IMR-90 (cell line): ENCODE measurements at regions not wholly inside any gene's neighbourhood (a gene's known extent, or its start where the extent isn't known, plus 50 kb on each side); places are given as distances from the start of the nearest gene placed in this dataset.

ENCODE experiments used
- ATAC-seq: fragments of 200-7000 bp; cut with Tn5 transposase; 2 replicates; pipeline ENCODE4 v1.9.1; 2020; ENCODE audit warnings: low read depth, mild to moderate bottlenecking, moderate library complexity
- BruUV-seq: library from RNA; stranded (reverse); fragments of 400-500 nt; replicated peaks from 2 replicates; lab custom pipeline; 2021; lab: Mats Ljungman, UMichigan
- CTCF ChIA-PET: fragments of 300-600 bp; formaldehyde crosslinking; extraction: SDS; loops from one replicate; lab custom pipeline; 2021; ENCODE audit warnings: antibody characterized with exemption; lab: Yijun Ruan, JAX
- POLR2A ChIA-PET: fragments of 300-600 bp; sonication (Branson Sonifier 250); formaldehyde crosslinking; loops from one replicate; lab custom pipeline; 2022; ENCODE audit warnings: antibody characterized with exemption; ENCODE audit not compliant: unreplicated experiment; lab: Charles Lee
- DNase-seq: peaks from one replicate; pipeline ENCODE4 v3.0.0; 2013
- H2AFZ ChIP-seq: replicated peaks from 2 replicates; pipeline ENCODE3; 2013; ENCODE audit warnings: low read length, mild to moderate bottlenecking; ENCODE audit not compliant: poor library complexity
- H2AK5ac ChIP-seq: 2 replicates; pipeline ENCODE4 v1.6.1; 2013; ENCODE audit warnings: low read depth, low read length, inconsistent platforms
- H2AK9ac ChIP-seq: replicated peaks from 2 replicates; pipeline ENCODE3; 2013; ENCODE audit warnings: mild to moderate bottlenecking, low read depth, low read length, moderate library complexity; ENCODE audit not compliant: poor library complexity
- H2BK120ac ChIP-seq: 2 replicates; pipeline ENCODE4 v1.6.1; 2013; ENCODE audit warnings: low read depth, low read length, inconsistent platforms
- H2BK15ac ChIP-seq: 3 replicates; pipeline ENCODE4 v1.6.1; 2013; ENCODE audit warnings: low read depth, low read length, inconsistent platforms
- H2BK20ac ChIP-seq: 2 replicates; pipeline ENCODE4 v1.6.1; 2013; ENCODE audit warnings: low read depth, mild to moderate bottlenecking, inconsistent platforms, low read length, moderate library complexity
- H2BK5ac ChIP-seq: 2 replicates; pipeline ENCODE4 v1.6.1; 2013; ENCODE audit warnings: mild to moderate bottlenecking, low read depth, low read length, inconsistent platforms; ENCODE audit not compliant: poor library complexity, severe bottlenecking
- H3K14ac ChIP-seq: replicated peaks from 2 replicates; pipeline ENCODE4 v1.6.1; 2013; ENCODE audit warnings: low read depth, low read length, inconsistent platforms
- H3K18ac ChIP-seq: 2 replicates; pipeline ENCODE4 v1.6.1; 2013; ENCODE audit warnings: low read depth, low read length, control low read depth
- H3K23ac ChIP-seq: 2 replicates; pipeline ENCODE4 v1.6.1; 2013; ENCODE audit warnings: low read depth, low read length, inconsistent platforms
- H3K27ac ChIP-seq: 2 replicates; pipeline ENCODE4 v1.5.1; 2013; ENCODE audit warnings: mild to moderate bottlenecking, control low read depth, low read length; ENCODE audit not compliant: insufficient read depth
- H3K27me3 ChIP-seq: 2 replicates; pipeline ENCODE4 v1.6.1; 2013; ENCODE audit warnings: low read length; ENCODE audit not compliant: control insufficient read depth, insufficient read depth
- H3K36me3 ChIP-seq: 2 replicates; pipeline ENCODE4 v1.6.1; 2013; ENCODE audit warnings: low read length, mixed read lengths; ENCODE audit not compliant: control insufficient read depth, insufficient read depth
- H3K4ac ChIP-seq: 2 replicates; pipeline ENCODE4 v1.6.1; 2013; ENCODE audit warnings: low read depth, low read length, inconsistent platforms
- H3K4me1 ChIP-seq: 2 replicates; pipeline ENCODE4 v1.6.1; 2013; ENCODE audit warnings: low read length, mixed read lengths; ENCODE audit not compliant: control insufficient read depth, insufficient read depth
- H3K4me2 ChIP-seq: 2 replicates; pipeline ENCODE4 v1.6.1; 2013; ENCODE audit warnings: low read depth, mild to moderate bottlenecking, control low read depth, low read length, moderate library complexity
- H3K4me3 ChIP-seq: 2 replicates; pipeline ENCODE4 v1.5.1; 2013; ENCODE audit warnings: low read depth, mild to moderate bottlenecking, control low read depth, low read length, moderate library complexity; ENCODE audit not compliant: insufficient read depth
- H3K56ac ChIP-seq: 2 replicates; pipeline ENCODE4 v1.6.1; 2013; ENCODE audit warnings: low read length, inconsistent platforms; ENCODE audit not compliant: insufficient read depth; ENCODE audit errors: extremely low read depth
- H3K79me1 ChIP-seq, 2 experiments: 2 replicates each; pipeline ENCODE4 v1.6.1; 2013; ENCODE audit warnings: low read length in 2 of 2, inconsistent platforms in 1 of 2, low read depth in 1 of 2
- H3K9ac ChIP-seq: 2 replicates; pipeline ENCODE4 v1.6.1; 2013; ENCODE audit warnings: low read depth, low read length, control low read depth
- H3K9me1 ChIP-seq: 2 replicates; pipeline ENCODE4 v1.6.1; 2013; ENCODE audit warnings: low read length, inconsistent platforms; ENCODE audit not compliant: insufficient read depth
- H3K9me3 ChIP-seq: 2 replicates; pipeline ENCODE4 v1.6.1; 2013; ENCODE audit warnings: low read length; ENCODE audit not compliant: control insufficient read depth, insufficient read depth
- H4K20me1 ChIP-seq: 2 replicates; pipeline ENCODE4 v1.6.1; 2013; ENCODE audit warnings: low read length, inconsistent platforms; ENCODE audit not compliant: insufficient read depth
- H4K5ac ChIP-seq: 2 replicates; pipeline ENCODE4 v1.6.1; 2013; ENCODE audit warnings: mild to moderate bottlenecking, low read depth, low read length, control low read depth
- H4K8ac ChIP-seq, 2 experiments: 2 replicates each; pipeline ENCODE4 v1.6.1; 2013; ENCODE audit warnings: low read depth in 2 of 2, low read length in 2 of 2, control low read depth in 1 of 2, inconsistent platforms in 1 of 2
- H4K91ac ChIP-seq: 2 replicates; pipeline ENCODE4 v1.6.1; 2013; ENCODE audit warnings: low read depth, low read length, inconsistent platforms; ENCODE audit not compliant: insufficient read depth
- BHLHE40 ChIP-seq: fragments of 150-350 bp; IDR thresholded peaks from 2 replicates; pipeline ENCODE4 v1.6.1; 2016; ENCODE audit warnings: mild to moderate bottlenecking, low read depth, low read length
- CEBPB ChIP-seq: IDR thresholded peaks from 2 replicates; pipeline ENCODE4 v1.6.1; 2012; ENCODE audit warnings: low read depth, low read length, improper control_type of control experiment
- CHD1 ChIP-seq: IDR thresholded peaks from 2 replicates; pipeline ENCODE4 v1.6.1; 2012; ENCODE audit warnings: low read depth, low read length, improper control_type of control experiment
- CTCF ChIP-seq: conservative IDR thresholded peaks from 2 replicates; pipeline ENCODE4 v1.5.1; 2012; ENCODE audit warnings: mild to moderate bottlenecking, low read depth, low read length, improper control_type of control experiment
- ELK1 ChIP-seq: fragments of 150-350 bp; IDR thresholded peaks from 2 replicates; pipeline ENCODE4 v1.6.1; 2016; ENCODE audit warnings: low read depth, mild to moderate bottlenecking, low read length, moderate library complexity, borderline replicate concordance
- MAFK ChIP-seq: IDR thresholded peaks from 2 replicates; pipeline ENCODE4 v1.6.1; 2012; ENCODE audit warnings: low read depth, low read length, improper control_type of control experiment
- MAZ ChIP-seq: IDR thresholded peaks from 2 replicates; pipeline ENCODE4 v1.6.1; 2012; ENCODE audit warnings: low read depth, mild to moderate bottlenecking, low read length, improper control_type of control experiment, moderate library complexity, borderline replicate concordance
- MXI1 ChIP-seq: IDR thresholded peaks from 2 replicates; pipeline ENCODE4 v1.6.1; 2012; ENCODE audit warnings: low read depth, mild to moderate bottlenecking, low read length, moderate library complexity, borderline replicate concordance
- NFE2L2 ChIP-seq: fragments of 150-350 bp; IDR thresholded peaks from 2 replicates; pipeline ENCODE4 v1.6.1; 2016; ENCODE audit warnings: low read depth, mild to moderate bottlenecking, low read length
- POLR2A ChIP-seq: IDR thresholded peaks from 2 replicates; pipeline ENCODE4 v1.6.1; 2012; ENCODE audit warnings: mild to moderate bottlenecking, low read depth, low read length
- RAD21 ChIP-seq: IDR thresholded peaks from 2 replicates; pipeline ENCODE4 v1.6.1; 2012; ENCODE audit warnings: low read length, improper control_type of control experiment
- RCOR1 ChIP-seq: IDR thresholded peaks from 2 replicates; pipeline ENCODE4 v1.6.1; 2012; ENCODE audit warnings: mild to moderate bottlenecking, low read length, improper control_type of control experiment; ENCODE audit not compliant: insufficient replicate concordance
- SMC3 ChIP-seq: fragments of 150-350 bp; IDR thresholded peaks from 2 replicates; pipeline ENCODE4 v1.6.1; 2016; ENCODE audit warnings: low read depth, mild to moderate bottlenecking, antibody characterized with exemption, low read length, moderate library complexity
- USF2 ChIP-seq: fragments of 150-350 bp; IDR thresholded peaks from 2 replicates; pipeline ENCODE4 v1.6.1; 2017; ENCODE audit warnings: mild to moderate bottlenecking, antibody characterized with exemption, low read length, low read depth
- WGBS, 2 experiments: methylation state at CpG; one replicate each; pipeline versions ENCODE4 v1.1.5 to v1.1.7; 2013; ENCODE audit warnings: missing lambda C conversion rate in 2 of 2; ENCODE audit not compliant: insufficient read length in 1 of 2; ENCODE audit errors: extremely low coverage in 2 of 2; 5-methylcytosine and 5-hydroxymethylcytosine counted together
- dilution Hi-C: fragments of 300-500 bp; cut with HindIII; formaldehyde crosslinking; loops from one replicate; pipeline ENCODE4 v1.14.3; 2018; ENCODE audit warnings: low sequenced_read_pairs; ENCODE audit not compliant: unreplicated experiment
- in situ Hi-C: fragments of 300-500 bp; cut with MboI; formaldehyde crosslinking; loops from 3 replicates; pipeline ENCODE4 v1.14.3; 2019; ENCODE audit warnings: low sequenced_read_pairs, inconsistent platforms, mixed read lengths
- intact Hi-C: fragments of 100-400 bp; cut with micrococcal nuclease; formaldehyde crosslinking; loops from 2 replicates; pipeline ENCODE4 v1.10.0; 2022

GRCh38 chr18:78595924-78596573 is 383.6 kb upstream of the SALL3 start:
- Histone ChIP-seq H3K4me2 (no peak overlapping the region), H2AK5ac (no peak overlapping the region), H3K14ac (no peak overlapping the region), H4K20me1 (no peaks in the 10 kb centered on the region), H4K8ac (no peak overlapping the region), H3K9me3 (peaks cover 30% of the 10 kb centered on the region), H2BK15ac (no peak overlapping the region), H2BK20ac (no peak overlapping the region), H3K27ac (no peak overlapping the region), H3K4me1 (no peaks in the 10 kb centered on the region), H3K23ac (no peak overlapping the region), H3K9me1 (no peaks in the 10 kb centered on the region), H2BK5ac (no peak overlapping the region), H3K79me1 (no peaks in the 10 kb centered on the region), H3K36me3 (no peaks in the 10 kb centered on the region), H2AFZ (no peak overlapping the region), H3K4ac (no peak overlapping the region), H2AK9ac (no peak overlapping the region), H3K56ac (no peak overlapping the region), H4K91ac (no peak overlapping the region), H3K18ac (no peak overlapping the region), H4K5ac (no peak overlapping the region), H3K4me3 (no peak overlapping the region), H3K9ac (no peak overlapping the region), H2BK120ac (no peak overlapping the region), H3K27me3 (no peaks in the 10 kb centered on the region)
- ATAC-seq (no peak), DNase-seq (no peak)
- ChIA-PET POLR2A (no interaction called here), CTCF (no interaction called here)
- no CpG with 5 or more reads among the region's 9 CpGs for WGBS, 2 experiments
- BruUV-seq: no TSS peak
- TF ChIP-seq BHLHE40: no peak
- no peak for TF ChIP-seq RAD21
- TF ChIP-seq ELK1: no peak
- no peak for TF ChIP-seq MAFK
- TF ChIP-seq NFE2L2: no peak
- no peak for TF ChIP-seq CEBPB
- TF ChIP-seq SMC3: no peak
- TF ChIP-seq CHD1: no peak
- TF ChIP-seq RCOR1: no peak
- TF ChIP-seq POLR2A: no peak
- TF ChIP-seq CTCF: no peak
- TF ChIP-seq USF2: no peak
- TF ChIP-seq MXI1: no peak
- no peak for TF ChIP-seq MAZ
- in situ Hi-C loops (no loop called here), dilution Hi-C loops (no loop called here), intact Hi-C loops (no loop called here)
